Transverse colon (tissue), 4 donors: ENCODE measurements at regions not wholly inside any gene's neighbourhood (a gene's known extent, or its start where the extent isn't known, plus 50 kb on each side); places are given as distances from the start of the nearest gene placed in this dataset.

ENCODE experiments used
- EP300 ChIP-seq: sonication (generic); formaldehyde crosslinking; IDR thresholded peaks from one replicate; pipeline ENCODE4 v1.6.1; 2017; ENCODE audit warnings: antibody characterized with exemption, low read depth
- POLR2A ChIP-seq: fragments of 450-650 bp; IDR thresholded peaks from one replicate; pipeline ENCODE4 v1.6.1; 2016; ENCODE audit warnings: antibody characterized with exemption, mild to moderate bottlenecking, moderate library complexity
- POLR2AphosphoS5 ChIP-seq, 3 donors: sonication (generic); formaldehyde crosslinking; IDR thresholded peaks; one replicate each; pipeline ENCODE4 v1.6.1; 2016; ENCODE audit warnings: antibody characterized with exemption in 3 of 3
- TF ChIP-seq, protein P1 (sequence below), 5 experiments: fragments of 200-600 bp in 3 of 5; fragments of 450-650 bp in 2 of 5; sonication (generic) in 3 of 5; IDR thresholded peaks; 1 replicate in 2 of 5; 2 replicates in 3 of 5; pipeline ENCODE4 v1.5.1; 2016 to 2017; ENCODE audit warnings: antibody characterized with exemption in 5 of 5, inconsistent platforms in 3 of 5, mild to moderate bottlenecking in 2 of 5, moderate library complexity in 1 of 5

DNA sequence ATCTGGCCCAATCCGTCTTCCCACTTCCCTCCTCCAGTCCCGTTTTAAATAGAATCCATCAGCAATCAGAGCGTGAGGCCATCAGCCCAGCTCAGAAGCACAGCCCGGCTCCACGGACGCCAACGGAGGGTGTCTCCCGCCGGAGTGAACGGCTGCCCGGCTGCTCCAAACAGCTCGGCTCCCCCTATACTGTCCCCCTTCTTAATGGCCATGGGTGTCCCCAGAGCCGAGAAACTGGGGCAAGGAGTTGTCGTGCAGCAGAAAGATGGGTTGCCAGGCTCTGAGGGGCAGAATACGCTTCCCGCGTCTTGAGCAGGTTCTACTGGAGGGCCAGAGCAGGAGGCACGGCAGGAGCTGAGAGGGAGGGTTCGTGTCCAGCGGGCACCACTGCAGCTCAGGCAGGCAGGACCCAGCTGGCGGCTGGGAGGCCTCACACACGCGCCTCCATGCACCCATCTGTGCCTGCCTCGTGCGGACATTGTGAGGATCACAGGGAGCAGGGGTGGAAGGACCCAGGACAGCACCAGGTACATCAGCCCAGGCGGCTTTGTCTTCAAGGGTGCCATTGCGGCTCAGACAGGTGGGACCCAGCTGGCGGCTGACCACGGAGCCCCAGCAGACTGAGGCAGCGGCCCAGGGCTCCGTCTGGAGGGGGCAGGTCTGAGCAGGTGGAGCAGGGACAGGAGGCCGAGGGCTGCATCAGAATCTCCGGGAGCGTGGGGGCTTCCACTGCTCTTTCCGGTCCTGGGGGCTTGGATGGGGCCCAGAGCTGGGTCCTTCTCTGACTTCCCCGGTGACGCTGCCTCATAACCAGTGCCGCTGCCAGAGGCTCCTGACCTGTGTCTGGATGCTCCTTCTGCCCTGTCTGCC is 882.7 kb downstream of the BRD1 start:
- TF ChIP-seq, protein P1, sequence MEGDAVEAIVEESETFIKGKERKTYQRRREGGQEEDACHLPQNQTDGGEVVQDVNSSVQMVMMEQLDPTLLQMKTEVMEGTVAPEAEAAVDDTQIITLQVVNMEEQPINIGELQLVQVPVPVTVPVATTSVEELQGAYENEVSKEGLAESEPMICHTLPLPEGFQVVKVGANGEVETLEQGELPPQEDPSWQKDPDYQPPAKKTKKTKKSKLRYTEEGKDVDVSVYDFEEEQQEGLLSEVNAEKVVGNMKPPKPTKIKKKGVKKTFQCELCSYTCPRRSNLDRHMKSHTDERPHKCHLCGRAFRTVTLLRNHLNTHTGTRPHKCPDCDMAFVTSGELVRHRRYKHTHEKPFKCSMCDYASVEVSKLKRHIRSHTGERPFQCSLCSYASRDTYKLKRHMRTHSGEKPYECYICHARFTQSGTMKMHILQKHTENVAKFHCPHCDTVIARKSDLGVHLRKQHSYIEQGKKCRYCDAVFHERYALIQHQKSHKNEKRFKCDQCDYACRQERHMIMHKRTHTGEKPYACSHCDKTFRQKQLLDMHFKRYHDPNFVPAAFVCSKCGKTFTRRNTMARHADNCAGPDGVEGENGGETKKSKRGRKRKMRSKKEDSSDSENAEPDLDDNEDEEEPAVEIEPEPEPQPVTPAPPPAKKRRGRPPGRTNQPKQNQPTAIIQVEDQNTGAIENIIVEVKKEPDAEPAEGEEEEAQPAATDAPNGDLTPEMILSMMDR (IDR thresholded peaks at IDR 0.05): no peak
- TF ChIP-seq POLR2AphosphoS5 (IDR thresholded peaks at IDR 0.05): no peak
- TF ChIP-seq EP300: no peak
- TF ChIP-seq POLR2A: no peak
